OCI-LY1 (cell line): ENCODE measurements at regions not wholly inside any gene's neighbourhood (a gene's known extent, or its start where the extent isn't known, plus 50 kb on each side); places are given as distances from the start of the nearest gene placed in this dataset.

Source experiments
- H2AFZ ChIP-seq: fragments of 200-600 bp; sonication (generic), shearing (Covaris generic); 2 replicates; pipeline ENCODE4 v1.6.0; 2014; ENCODE audit warnings: antibody characterized with exemption, mild to moderate bottlenecking, low read length
- H3F3A ChIP-seq: fragments of 200-600 bp; sonication (generic), shearing (Covaris generic); 2 replicates; pipeline ENCODE4 v1.6.0; 2014; ENCODE audit warnings: mild to moderate bottlenecking, antibody characterized with exemption, low read length, moderate library complexity; ENCODE audit not compliant: insufficient read depth
- H3K27ac ChIP-seq: fragments of 200-600 bp; sonication (generic); 2 replicates; pipeline ENCODE4 v1.5.1; 2014; ENCODE audit warnings: low read length, mixed run types, mild to moderate bottlenecking, low read depth; ENCODE audit not compliant: poor library complexity, severe bottlenecking
- H3K27me3 ChIP-seq: fragments of 200-600 bp; sonication (generic); 2 replicates; pipeline ENCODE4 v1.6.0; 2014; ENCODE audit warnings: antibody characterized with exemption, mild to moderate bottlenecking, low read length, moderate library complexity; ENCODE audit not compliant: insufficient read depth
- H3K36me3 ChIP-seq: fragments of 200-600 bp; sonication (generic); 2 replicates; pipeline ENCODE4 v1.6.1; 2014; ENCODE audit warnings: mild to moderate bottlenecking, antibody characterized with exemption, low read length, moderate library complexity, mixed read lengths; ENCODE audit not compliant: insufficient read depth
- H3K4me1 ChIP-seq: fragments of 200-600 bp; sonication (generic); 2 replicates; pipeline ENCODE4 v1.5.1; 2014; ENCODE audit warnings: mild to moderate bottlenecking, low read length, moderate library complexity; ENCODE audit not compliant: insufficient read depth, severe bottlenecking
- H3K4me2 ChIP-seq: fragments of 200-600 bp; sonication (generic), shearing (Covaris generic); 2 replicates; pipeline ENCODE4 v1.6.1; 2014; ENCODE audit warnings: low read length
- H3K4me3 ChIP-seq: fragments of 200-600 bp; sonication (generic); 2 replicates; pipeline ENCODE4 v1.5.1; 2014; ENCODE audit warnings: low read length, low read depth, mild to moderate bottlenecking, mixed read lengths; ENCODE audit not compliant: poor library complexity, severe bottlenecking
- H3K79me2 ChIP-seq: fragments of 200-600 bp; shearing (Covaris generic); 2 replicates; pipeline ENCODE4 v1.6.1; 2016; ENCODE audit warnings: mixed run types, low read length, mixed read lengths; ENCODE audit not compliant: insufficient read depth
- H3K9ac ChIP-seq: fragments of 200-600 bp; sonication (generic), shearing (Covaris generic); 2 replicates; pipeline ENCODE4 v1.6.1; 2014; ENCODE audit warnings: mild to moderate bottlenecking, low read length, mixed read lengths
- H3K9me2 ChIP-seq: fragments of 200-600 bp; sonication (generic), shearing (Covaris generic); 2 replicates; pipeline ENCODE4 v1.6.1; 2014; ENCODE audit warnings: low read depth, mild to moderate bottlenecking, low read length, mixed read lengths
- H3K9me3 ChIP-seq: fragments of 200-600 bp; shearing (Covaris generic); 2 replicates; pipeline ENCODE4 v1.6.1; 2014; ENCODE audit warnings: low read length, mixed read lengths
- H4K20me1 ChIP-seq: fragments of 200-600 bp; sonication (generic), shearing (Covaris generic); 2 replicates; pipeline ENCODE4 v1.6.0; 2016; ENCODE audit warnings: mild to moderate bottlenecking, low read length; ENCODE audit not compliant: insufficient read depth
- CTCF ChIP-seq: fragments of 200-600 bp; sonication (generic), shearing (Covaris generic); IDR thresholded peaks from 2 replicates; pipeline ENCODE4 v1.5.1; 2017; ENCODE audit warnings: mild to moderate bottlenecking, antibody characterized with exemption, low read length, moderate library complexity, mixed read lengths
- EZH2 ChIP-seq: fragments of 200-600 bp; sonication (generic), shearing (Covaris generic); IDR thresholded peaks from 2 replicates; pipeline ENCODE4 v1.8.0; 2017; ENCODE audit warnings: borderline replicate concordance, mixed run types, mild to moderate bottlenecking, antibody characterized with exemption, low read length, moderate library complexity, mixed read lengths

GRCh38 chr6:163897669-163898068 is 483.2 kb downstream of the QKI start:
- Histone ChIP-seq H3K9me3 (no peaks in the 10 kb centered on the region), H3K27ac (no peak overlapping the region), H3K4me1 (no peaks in the 10 kb centered on the region), H4K20me1 (no peaks in the 10 kb centered on the region), H3K4me3 (no peak overlapping the region), H3K4me2 (no peak overlapping the region), H2AFZ (no peak overlapping the region), H3F3A (no peaks in the 10 kb centered on the region), H3K27me3 (no peaks in the 10 kb centered on the region), H3K9me2 (no peaks in the 10 kb centered on the region), H3K36me3 (no peaks in the 10 kb centered on the region), H3K79me2 (no peaks in the 10 kb centered on the region), H3K9ac (no peak overlapping the region)
- TF ChIP-seq EZH2 (no peak), CTCF (no peak)

GRCh38 chr6:163897030-163897429 is 482.5 kb downstream of the QKI start:
- H2AFZ ChIP-seq = no peak overlapping the region
- H3K4me1 ChIP-seq = no peaks in the 10 kb centered on the region
- H3K79me2 ChIP-seq = no peaks in the 10 kb centered on the region
- no peaks in the 10 kb centered on the region for H3K9me2 ChIP-seq
- no peak overlapping the region for H3K4me2 ChIP-seq
- H3K36me3 ChIP-seq = no peaks in the 10 kb centered on the region
- TF ChIP-seq EZH2 (no peak), CTCF (no peak)
- H3K27me3 ChIP-seq = no peaks in the 10 kb centered on the region
- H3F3A ChIP-seq = no peaks in the 10 kb centered on the region
- no peaks in the 10 kb centered on the region for H3K9me3 ChIP-seq
- H3K4me3 ChIP-seq = no peak overlapping the region
- no peaks in the 10 kb centered on the region for H4K20me1 ChIP-seq
- H3K9ac ChIP-seq = no peak overlapping the region
- H3K27ac ChIP-seq = no peak overlapping the region

- Histone ChIP-seq H3K27me3 (no peaks in the 10 kb centered on the region), H3F3A (no peaks in the 10 kb centered on the region), H3K36me3 (no peaks in the 10 kb centered on the region), H3K27ac (no peak overlapping the region), H3K9me3 (no peaks in the 10 kb centered on the region), H4K20me1 (no peaks in the 10 kb centered on the region), H3K4me2 (no peak overlapping the region), H3K79me2 (no peaks in the 10 kb centered on the region), H3K4me1 (no peaks in the 10 kb centered on the region), H3K9me2 (no peaks in the 10 kb centered on the region), H3K9ac (no peak overlapping the region), H3K4me3 (no peak overlapping the region), H2AFZ (no peak overlapping the region; the same call in 1 of the 2 replicates)
- TF ChIP-seq EZH2 = no peak
- TF ChIP-seq CTCF = no peak
These were observed 480.6 kb downstream of the QKI start for GRCh38 chr6:163895162-163895561.
